ENCODE measurements at regions not wholly inside any gene's neighbourhood (a gene's known extent, or its start where the extent isn't known, plus 50 kb on each side); places are given as distances from the start of the nearest gene placed in this dataset.

DNA sequence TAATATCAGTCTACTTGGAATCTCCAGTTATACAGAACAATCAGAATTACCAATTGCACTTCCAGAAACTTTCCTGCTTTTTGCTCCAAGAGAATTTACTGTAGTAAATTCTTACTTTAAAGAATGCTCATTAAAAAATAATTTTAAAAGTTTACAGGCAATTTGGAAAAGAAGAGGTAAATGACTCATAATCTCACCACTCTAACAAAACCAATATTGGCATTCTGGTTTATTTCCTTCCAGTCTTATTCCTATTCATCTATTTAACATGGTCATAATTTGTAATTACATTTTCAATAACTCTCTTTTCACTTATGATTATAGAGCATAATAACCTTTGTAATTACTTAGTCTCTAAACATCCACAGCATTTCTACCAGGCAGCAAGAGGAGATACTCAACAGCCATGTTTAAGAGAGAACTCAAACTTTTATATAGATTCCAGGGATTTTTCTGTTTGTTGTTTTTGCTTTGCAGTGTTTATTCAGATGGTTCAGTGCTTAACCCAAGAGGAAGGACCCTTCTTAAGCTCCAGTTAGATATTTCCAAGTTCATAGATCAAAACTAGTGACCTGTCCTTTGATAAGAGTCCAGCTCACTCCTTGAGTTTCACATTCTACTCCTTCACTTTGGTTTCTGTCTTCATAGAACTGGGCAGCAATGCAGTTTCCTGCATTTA, 464.7 kb downstream of the TXNL1 start:
- TF ChIP-seq, protein P1, sequence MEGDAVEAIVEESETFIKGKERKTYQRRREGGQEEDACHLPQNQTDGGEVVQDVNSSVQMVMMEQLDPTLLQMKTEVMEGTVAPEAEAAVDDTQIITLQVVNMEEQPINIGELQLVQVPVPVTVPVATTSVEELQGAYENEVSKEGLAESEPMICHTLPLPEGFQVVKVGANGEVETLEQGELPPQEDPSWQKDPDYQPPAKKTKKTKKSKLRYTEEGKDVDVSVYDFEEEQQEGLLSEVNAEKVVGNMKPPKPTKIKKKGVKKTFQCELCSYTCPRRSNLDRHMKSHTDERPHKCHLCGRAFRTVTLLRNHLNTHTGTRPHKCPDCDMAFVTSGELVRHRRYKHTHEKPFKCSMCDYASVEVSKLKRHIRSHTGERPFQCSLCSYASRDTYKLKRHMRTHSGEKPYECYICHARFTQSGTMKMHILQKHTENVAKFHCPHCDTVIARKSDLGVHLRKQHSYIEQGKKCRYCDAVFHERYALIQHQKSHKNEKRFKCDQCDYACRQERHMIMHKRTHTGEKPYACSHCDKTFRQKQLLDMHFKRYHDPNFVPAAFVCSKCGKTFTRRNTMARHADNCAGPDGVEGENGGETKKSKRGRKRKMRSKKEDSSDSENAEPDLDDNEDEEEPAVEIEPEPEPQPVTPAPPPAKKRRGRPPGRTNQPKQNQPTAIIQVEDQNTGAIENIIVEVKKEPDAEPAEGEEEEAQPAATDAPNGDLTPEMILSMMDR (IDR thresholded peaks at IDR 0.05), result no peak
- no peak for TF ChIP-seq POLR2A (IDR thresholded peaks at IDR 0.05)
